ENCODE measurements at regions not wholly inside any gene's neighbourhood (a gene's known extent, or its start where the extent isn't known, plus 50 kb on each side); places are given as distances from the start of the nearest gene placed in this dataset.

- no peak for DNase-seq
Observed at GRCh38 chr11:112357488-112357887, 96.8 kb upstream of the PLET1 start.

GRCh38 chr11:112361396-112361795 is 100.7 kb upstream of the PLET1 start:
- no peak for DNase-seq

GRCh38 chr11:112363527-112363926 is 102.9 kb upstream of the PLET1 start:
- no peak for DNase-seq

- no peak for DNase-seq
Observed at GRCh38 chr11:112364962-112365481, 104.4 kb upstream of the PLET1 start.

- DNase-seq, result no peak
Observed at GRCh38 chr11:112366012-112366411, 105.4 kb upstream of the PLET1 start.

GRCh38 chr11:112366777-112367176 is 106.1 kb upstream of the PLET1 start:
- DNase-seq, result no peak

GRCh38 chr11:112367461-112367860 is 106.8 kb upstream of the PLET1 start:
- DNase-seq, result no peak

- DNase-seq, result no peak
Observed at GRCh38 chr11:112367895-112368294, 107.2 kb upstream of the PLET1 start.

GRCh38 chr11:112368381-112368780 is 107.7 kb upstream of the PLET1 start:
- no peak for DNase-seq

GRCh38 chr11:112369374-112369773 is 108.7 kb upstream of the PLET1 start:
- DNase-seq, result no peak

- no peak for DNase-seq
Observed at GRCh38 chr11:112369916-112370315, 109.3 kb upstream of the PLET1 start.

GRCh38 chr11:112374486-112375140 is 114.0 kb upstream of the PLET1 start:
- DNase-seq, result no peak

GRCh38 chr11:112377946-112378345 is 117.3 kb upstream of the PLET1 start:
- DNase-seq, result no peak

GRCh38 chr11:112380464-112380863 is 119.8 kb upstream of the PLET1 start:
- no peak for DNase-seq

- DNase-seq, result no peak
Observed at GRCh38 chr11:112381578-112381977, 120.9 kb upstream of the PLET1 start.

GRCh38 chr11:112382561-112382960 is 121.9 kb upstream of the PLET1 start:
- DNase-seq, result no peak

- no peak for DNase-seq
Observed at GRCh38 chr11:112388496-112388895, 127.8 kb upstream of the PLET1 start.

- DNase-seq, result no peak
Observed at GRCh38 chr11:112391086-112391485, 130.4 kb upstream of the PLET1 start.

- DNase-seq, result no peak
Observed at GRCh38 chr11:112392904-112393303, 132.2 kb upstream of the PLET1 start.

- no peak for DNase-seq
Observed at GRCh38 chr11:112394304-112394703, 133.6 kb upstream of the PLET1 start.

GRCh38 chr11:112396076-112396475 is 135.4 kb upstream of the PLET1 start:
- no peak for DNase-seq

GRCh38 chr11:112398798-112399478 is 138.3 kb upstream of the PLET1 start:
- DNase-seq, result no peak

GRCh38 chr11:112400476-112401014 is 139.9 kb upstream of the PLET1 start:
- DNase-seq, result no peak

GRCh38 chr11:112401036-112401769 is 140.5 kb upstream of the PLET1 start:
- DNase-seq, result no peak

Measured in activated CD4-positive, CD25-positive, alpha-beta regulatory T cell (primary cell).